ENCODE measurements at regions not wholly inside any gene's neighbourhood (a gene's known extent, or its start where the extent isn't known, plus 50 kb on each side); places are given as distances from the start of the nearest gene placed in this dataset.

DNA sequence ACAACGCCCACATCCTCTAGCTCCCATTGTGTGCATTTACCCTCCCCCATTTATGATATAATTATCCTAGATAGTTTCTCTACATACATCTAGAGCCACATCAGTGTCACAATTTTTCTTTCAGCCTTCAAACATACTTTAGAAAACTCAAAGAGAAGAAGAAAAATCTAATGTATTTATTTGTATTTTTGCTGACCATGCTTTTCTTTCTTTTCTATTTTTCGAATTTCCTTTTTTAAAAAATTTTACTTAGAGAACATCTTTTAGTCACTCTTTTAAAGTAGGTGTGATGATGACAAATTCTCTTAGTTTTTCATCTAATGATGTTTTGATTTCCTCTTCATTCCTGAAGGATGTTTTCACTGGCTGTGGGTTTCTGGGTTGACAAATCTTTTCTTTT, 117.0 kb upstream of the CHL1 start:
- DNase-seq: no peak

DNA sequence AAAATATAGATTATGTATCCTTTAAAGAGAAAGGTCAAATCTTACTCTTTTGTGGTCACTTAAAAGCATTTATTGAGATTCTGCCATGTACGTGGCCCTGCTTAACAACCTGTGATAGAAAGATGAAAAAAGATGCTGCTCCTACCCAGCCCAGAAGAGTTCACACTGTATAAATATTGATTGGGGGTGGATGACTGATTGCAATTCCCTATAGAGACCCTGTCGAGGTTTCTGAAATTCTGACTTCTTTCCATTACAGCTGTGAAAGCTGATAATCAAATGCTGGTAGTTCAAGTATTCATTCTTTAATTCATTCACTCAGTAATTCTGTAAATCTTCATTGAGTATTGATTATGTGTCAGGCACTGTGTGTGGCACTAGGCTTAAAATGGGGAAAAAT, 114.1 kb upstream of the CHL1 start:
- DNase-seq: no peak

DNA sequence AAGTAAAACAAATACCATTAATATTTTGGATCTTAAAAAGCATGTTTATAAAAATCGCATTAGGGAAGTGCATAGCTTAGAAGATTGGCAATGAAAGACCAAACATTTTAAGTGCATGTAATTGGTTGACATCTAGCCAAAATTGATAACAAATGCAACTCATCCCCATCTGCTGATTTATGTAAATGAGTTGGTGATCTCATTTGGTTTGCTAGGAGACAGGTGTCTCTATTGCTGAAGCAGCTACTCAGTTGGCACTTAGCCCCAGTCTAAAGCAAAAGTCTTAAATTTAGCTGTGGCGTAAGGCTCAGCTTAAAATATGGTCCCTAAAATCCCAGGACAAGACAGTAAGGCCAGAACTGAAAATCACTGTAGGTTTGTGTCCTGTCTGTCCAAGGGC, 113.5 kb upstream of the CHL1 start:
- no peak for DNase-seq

DNA sequence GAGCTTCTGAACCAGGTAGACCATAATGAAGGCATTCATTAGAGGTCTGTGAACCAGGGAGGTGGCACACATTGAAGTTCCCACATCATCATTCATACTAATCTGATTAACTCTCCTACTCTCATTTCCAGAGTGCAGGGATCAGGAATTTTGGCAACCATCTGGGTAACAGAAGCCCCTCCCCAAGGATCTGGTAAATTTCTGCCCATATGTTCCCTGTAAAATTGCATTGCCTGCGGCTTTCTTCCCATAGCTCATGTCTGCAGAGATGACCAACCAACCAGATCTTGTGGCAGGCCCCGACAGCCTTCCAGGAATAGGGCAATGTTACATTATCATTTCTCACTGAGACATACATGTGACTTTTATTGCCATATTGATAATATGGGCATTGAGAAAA, 111.4 kb upstream of the CHL1 start:
- no peak for DNase-seq

DNA sequence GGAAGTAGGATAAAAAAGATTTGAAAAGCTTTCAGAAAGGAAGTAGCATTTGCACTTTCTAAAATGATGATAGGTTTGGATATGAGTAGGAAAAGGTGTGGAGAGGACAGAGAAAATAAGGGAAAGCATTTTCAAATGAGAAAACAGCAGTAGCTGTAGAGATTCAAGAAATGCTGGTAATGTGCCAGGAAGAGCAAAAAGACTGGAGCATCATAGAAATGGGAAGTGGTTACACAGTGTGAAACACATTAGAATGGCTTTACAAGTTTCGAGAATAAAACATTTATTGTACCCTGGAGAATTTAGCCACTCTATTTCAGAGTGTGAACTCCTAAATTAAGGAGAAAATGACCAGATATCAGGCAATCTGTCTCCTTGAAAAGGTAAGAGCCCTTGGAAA, 108.3 kb upstream of the CHL1 start:
- no peak for DNase-seq

DNA sequence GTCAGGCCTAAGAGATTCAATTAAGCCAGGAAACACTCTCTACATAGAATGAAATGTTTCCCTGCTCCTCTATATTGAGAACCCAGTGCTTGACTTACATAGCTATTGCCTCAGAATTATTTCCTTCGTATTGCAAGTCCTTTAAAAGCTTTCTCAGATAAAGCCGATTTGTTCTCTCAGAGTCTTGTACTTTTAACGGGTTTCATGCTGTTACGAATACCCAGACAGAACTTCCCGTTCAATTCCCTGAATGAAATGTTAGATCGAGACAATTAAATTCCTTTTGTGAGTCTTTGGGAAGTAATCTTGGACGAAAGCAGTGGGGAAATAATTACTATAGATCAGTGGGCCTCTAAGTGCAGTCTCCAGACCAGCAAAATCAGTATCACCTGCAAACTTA, 102.8 kb upstream of the CHL1 start:
- no peak for DNase-seq

DNA sequence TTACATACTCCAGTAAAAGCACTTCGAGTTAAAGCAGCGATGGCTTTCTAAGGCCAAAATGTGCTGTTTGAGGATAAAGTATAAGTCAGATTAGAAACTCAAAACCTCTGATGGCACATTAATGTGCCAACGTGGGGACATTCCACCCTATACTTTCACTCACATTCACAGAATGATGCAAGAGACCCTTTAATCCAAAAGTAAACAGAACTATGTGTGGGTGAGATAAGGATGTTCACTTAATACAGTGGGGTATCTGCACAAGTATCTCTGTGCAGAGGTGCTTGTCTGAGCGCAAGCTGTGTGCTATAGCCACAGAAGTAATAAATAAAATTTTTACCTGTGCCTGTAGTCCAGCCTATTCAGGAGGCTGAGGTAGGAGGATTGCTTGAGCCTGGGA, 100.3 kb upstream of the CHL1 start:
- DNase-seq: no peak

DNA sequence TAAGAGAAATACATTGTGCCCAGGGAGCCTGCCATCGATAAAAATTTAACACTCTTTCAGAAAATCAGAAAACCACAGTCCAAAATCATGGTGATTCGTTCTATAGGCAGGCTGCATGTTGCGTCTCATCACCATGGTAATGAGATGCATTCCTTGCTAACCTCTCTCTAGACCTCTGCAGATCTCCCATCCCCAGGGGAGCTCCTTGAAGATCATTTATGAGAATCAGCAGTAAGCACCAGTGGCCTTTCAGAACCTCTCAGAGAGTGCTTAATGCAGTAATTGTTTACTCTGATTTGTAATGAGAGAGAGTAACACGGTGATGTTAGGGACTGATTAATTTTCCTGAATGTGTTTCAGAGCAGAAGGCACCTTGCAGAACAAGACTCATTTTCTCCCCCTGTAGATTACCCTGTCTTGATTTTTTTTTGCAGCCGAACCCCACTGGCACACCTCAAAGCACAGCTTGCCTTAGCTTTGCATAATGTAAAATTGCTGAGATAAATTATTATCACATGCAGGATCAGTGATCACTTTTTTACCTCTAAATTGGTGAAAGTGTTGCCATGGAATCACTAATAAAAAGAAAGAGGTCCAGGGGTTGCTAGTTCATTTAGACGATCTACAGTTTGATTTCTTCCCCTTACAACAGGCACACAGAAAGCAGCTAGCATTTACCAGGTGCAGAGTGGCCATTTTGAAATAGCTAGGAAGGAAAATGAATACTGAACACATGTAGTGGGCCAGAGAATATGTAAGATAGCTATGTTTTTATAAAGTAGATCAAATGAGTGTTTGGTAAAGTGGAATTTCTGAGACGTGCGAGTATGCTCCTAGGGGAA, 98.9 kb upstream of the CHL1 start:
- no peak for DNase-seq

DNA sequence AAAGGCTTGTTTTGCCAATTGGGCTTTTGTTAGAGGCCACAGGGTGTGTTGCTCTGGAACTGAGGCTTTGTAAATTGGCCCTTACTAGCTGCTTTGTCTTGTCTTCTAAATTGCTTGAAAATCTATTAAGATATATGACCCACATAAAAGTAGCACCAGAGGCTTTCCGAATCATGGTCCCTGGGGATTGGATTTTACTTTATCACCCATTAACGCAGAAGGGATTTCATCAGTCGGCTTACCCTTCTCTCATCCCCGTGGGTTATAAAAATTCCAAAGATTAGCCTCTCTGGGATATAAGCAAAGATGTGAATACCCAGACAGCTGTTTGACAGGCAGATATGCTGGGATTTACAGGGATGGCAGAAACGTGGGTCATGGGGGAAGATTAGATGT, 98.3 kb upstream of the CHL1 start:
- DNase-seq: no peak

DNA sequence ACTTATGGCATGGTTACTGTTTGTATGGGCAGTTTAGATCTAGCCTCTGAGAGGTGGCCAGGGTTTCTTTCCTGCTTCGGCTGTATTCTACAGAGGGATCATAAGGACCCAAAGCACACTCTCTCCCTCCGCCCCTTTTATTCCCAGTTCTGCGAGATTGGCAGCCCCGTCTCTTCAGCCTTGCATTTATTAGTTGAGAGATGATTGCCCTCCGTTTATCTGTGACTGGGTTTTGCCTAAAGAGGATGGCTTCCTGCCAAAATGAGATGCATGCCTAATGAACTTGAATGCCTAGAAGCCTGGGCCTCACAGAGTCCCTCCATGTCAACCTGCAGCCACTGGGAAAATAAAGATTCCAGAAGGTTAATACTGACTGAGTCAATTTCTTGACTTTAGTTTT, 97.1 kb upstream of the CHL1 start:
- no peak for DNase-seq

DNA sequence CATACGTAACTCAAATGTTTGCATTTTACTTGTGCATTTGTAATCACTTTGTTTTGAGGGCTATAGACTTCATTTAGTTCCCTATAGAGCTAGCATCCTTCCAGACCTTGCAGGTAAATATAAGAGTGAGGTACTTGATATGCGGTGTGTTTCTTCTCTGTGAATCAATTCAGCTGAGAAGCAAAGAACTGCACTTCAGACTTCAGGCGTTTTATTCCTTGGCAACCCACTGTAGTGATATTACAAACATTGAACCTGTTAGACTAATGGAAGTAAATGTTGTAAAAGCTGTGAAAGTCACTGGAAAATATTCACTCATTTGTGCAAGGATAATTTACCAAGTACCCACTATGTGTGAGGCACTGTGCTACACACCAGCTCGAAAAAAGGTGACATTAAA, 94.1 kb upstream of the CHL1 start:
- DNase-seq: no peak

DNA sequence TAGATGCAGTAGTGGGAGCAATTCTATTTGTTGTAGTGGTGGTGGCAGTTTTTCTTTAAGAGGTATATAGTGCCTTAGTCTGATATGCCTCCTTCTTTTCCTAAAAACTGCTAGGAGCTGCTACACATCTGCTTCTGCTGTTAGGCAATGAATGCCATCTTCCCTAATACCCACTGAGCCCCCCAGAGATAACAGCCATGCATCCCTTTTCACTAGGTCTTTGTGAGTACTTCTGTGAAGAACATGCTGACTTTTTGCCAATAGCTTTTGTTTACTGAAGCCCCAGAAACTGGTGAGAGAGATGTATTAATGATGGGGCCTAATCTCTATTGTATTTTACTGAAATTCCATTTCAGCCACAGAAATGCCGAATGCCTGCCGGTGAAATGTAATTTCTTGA, 92.6 kb upstream of the CHL1 start:
- DNase-seq: no peak

DNA sequence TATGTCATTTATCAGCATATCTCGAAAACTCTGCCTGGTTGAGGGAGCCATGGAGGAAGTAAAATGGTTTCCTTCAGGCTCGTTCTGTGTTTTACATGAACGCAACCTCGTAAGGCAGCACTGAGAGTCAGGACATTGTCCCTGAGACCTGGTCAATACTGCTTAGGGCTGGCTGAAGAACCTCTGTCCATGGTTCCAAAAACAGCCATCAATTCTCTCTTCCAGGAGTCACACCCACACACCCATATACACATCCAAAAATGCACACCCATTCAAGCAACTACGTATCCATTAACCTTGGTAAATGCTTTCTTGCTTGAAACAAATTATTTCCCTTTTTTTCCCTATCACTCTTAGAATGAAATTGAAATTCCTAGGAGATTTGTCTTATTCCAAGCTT, 91.0 kb upstream of the CHL1 start:
- no peak for DNase-seq

DNA sequence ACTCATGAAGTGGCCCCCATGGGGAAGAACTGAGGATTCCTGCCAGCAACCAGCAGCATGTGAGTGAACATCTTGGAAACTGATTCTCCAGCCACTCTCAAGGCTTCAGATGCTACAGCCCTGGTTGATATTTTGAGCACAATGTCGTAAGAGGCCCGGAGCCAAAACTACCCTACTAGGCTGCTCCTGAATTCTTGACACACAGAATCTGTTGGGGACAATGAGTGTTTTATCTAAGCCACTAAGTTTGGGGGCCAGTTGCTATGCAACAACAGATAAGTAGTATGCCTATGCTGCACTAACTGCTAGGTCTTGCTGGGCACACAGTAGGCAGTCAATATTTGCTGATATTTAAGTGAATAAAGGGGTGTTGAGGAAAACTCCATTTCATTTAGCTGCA, 89.9 kb upstream of the CHL1 start:
- DNase-seq: no peak

DNA sequence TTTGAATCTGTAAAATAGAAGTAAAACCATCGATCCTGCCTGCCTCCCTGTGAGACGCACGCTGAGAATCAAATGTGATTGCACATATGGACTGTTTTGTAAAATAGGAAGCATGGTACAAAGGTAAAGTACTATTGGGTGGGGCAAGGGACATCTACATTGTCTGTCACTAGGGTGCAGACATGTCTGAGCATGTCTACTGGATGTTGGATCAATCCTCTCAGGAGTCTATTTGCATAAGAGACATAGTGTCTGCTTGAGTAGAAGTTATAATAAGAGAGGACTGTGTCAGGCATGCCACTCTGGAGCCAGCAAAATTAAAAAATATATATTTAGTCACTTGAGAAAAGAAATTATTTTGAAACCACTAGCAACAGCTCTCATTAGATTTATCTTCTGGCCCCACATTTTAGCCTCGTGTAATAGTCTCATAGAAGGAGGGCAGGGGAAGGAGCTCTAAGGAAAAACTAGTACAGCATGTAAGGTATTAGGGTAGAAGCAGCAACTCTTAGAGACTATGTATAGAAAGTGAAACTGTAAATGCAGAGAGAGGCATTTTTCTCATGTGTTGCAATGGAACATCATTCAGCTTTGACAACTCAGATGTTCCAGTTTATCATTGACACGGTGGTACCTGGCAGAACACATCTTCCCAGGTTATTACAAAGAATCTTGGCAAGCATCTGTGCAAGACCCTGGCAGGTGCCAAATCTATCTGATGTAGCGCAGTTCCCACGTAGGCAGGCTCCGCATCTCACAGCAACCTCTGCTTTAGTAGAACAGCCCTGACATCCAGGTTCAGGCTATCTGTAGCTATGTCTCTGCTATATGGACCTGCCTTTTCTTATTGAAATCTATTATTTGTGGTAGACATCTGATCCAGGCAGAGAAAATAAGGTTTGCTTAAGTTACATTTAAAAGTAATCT, 85.2 kb upstream of the CHL1 start:
- DNase-seq: no peak

DNA sequence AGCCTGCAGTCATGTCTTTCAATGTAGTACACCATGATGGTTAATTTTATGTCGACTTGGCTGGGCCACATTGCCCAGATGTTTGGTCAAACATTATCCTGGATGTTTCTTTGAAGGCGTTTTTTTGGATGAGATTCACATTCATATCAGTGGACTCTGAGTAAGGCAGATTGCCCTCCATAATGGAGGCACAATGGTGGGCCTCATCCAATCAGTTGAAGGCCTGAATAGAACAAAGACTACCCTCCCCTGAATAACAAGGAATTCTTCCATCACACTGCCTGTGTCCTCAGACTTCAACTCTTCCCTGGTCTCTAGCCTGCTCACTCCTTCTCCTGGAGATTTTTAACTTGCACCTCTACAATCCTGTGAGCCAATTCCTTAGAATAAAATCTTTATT, 83.8 kb upstream of the CHL1 start:
- no peak for DNase-seq

DNA sequence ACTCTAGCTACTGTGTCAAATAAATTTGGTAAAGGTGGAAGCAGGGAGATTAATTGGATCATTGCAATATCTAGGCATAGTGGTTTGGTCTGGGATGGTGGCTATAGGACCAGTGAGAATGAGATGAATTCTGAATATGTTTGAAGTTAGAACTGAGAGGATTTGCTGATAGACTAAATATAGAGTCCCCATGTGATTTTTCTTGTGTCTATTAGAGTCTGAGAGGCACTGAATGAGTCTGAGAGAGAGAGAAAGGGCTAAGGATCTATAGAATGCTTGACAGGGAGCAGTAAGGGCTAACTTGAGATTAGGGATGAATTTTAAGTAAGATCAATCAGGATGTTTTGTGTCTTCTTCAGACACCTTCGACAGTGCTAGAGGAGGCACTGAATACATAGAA, 77.9 kb upstream of the CHL1 start:
- DNase-seq: no peak

DNA sequence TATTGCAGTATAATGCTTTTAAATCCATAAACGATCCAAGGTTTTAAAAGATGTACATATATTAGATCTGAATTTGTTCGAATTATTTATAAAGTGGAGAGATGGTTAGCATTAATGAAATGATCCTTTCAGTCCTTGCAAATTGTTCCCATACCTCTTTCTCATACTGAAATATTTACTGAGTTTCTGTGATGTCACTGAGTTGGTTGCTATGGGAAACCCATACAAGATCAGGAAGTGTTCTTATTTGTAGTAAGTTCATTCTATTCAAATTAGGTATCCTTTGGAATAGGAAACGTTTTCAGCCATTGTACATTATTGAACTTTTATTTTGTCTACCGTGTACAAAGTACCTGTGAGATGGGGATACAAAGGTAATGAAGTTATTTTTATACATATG, 73.2 kb upstream of the CHL1 start:
- no peak for DNase-seq

DNA sequence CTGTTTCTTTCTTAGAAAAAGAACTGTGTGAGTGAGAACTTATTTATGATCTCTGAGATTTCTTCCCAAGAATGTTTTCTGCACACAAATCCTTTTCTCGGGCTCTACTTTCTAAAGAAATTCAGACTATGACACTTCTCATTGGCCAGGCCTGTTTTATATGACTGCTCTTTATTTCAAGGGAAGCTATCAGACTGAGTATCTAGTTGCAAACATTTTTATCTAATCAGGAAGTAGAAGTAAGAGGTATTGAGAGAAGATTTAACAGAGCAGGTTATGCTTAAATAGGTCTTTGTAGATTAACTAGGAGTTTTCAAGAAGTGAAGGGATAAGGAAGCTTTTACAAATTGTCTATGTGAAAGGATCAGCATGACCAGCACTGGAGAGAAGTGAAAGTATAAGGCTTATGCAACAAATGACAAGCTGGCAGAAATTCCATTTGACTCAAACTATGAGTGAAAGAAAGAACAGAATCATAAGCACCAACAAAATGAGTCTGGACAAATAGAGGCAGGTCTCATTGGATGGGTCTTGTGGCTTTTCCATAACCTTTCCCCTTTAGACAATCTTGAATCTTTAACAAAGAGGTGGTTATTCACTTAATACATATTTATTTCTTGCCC, 71.9 kb upstream of the CHL1 start:
- DNase-seq: no peak

DNA sequence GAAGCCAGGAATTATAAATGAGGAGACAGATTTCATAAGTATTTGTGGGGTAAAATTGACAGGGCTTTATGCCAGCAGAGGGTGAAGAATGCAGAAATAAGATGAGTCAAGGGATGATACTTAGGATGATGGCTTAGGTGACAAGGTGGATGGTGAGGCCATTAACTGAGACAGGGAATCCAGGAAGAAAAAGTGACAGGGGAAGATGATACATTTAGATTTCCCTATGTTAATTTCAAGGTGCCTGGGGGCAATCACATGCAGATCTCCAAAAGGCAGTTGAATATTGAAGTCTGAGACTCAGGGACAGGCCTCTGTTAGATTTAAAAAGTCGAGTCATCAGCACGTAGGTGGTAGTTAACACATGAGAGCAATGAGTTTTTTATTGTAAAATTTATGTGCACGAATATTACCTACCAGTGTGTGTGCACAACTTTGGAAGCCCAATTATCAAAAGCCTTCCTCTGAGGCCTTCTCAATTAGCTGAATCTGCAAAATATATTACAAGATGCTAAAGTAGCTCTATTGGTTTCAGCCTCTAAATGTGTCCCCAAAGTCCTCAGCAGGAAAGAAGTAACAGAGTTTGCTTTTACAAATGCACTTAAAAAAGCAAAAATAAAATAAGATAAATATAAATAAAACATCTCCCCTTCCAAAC, 67.9 kb upstream of the CHL1 start:
- DNase-seq: no peak

DNA sequence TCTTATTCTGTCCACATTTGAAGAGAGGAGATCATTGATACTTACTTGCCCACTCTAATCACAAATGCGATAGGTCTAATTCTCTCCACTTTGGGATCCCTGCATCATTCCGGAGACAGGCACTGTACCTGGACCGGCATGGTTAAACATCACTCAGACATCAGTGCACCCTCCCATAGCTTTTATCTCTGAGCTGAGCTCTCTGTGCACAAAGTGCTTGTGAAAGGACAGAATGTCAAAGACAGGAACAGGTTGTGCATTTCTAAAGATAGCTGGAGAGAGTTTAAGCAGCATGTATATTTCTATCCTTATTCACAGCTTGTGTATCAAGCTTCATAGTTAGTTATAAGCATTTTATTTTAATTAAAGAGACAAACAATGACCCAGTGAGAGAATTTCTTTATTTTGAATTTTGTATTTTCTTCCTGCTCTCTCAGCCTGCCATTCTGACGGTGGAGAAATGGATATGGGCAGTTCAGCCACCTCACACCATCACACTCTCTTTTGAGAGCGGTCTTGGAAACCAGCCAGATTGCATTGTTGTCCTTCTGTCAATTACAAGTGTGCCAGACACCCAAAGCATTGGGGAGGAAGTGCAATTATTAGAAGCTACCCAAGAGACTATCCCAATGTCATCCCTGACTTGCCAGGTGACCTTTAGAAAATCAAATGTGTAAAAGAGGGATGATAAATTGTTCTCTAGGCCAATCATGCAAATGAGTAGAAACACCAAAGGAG, 65.2 kb upstream of the CHL1 start:
- no peak for DNase-seq

DNA sequence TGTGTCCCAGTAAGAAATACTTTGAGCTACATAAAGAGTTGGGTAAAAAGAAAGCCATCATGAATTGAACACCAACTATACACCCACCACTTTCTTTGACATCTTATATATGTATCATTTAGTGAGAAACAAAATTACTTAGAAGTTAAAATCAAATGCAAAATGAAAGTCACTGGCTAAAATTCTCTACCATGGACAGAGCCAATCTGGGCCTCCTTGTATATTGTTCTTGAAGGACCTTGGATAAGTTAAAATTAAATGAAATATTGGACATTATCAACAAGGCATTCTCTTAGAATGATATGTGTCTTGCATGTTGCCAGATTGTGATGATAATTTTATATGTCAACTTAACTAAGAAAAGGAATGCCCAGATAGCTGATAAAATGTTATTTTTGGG, 64.2 kb upstream of the CHL1 start:
- no peak for DNase-seq

Measured in fibroblast of skin of scalp (primary cell).